ENCODE measurements at regions not wholly inside any gene's neighbourhood (a gene's known extent, or its start where the extent isn't known, plus 50 kb on each side); places are given as distances from the start of the nearest gene placed in this dataset.
"Not testable (repeated sequence)": the region's sequence is repeated elsewhere in the genome, so short reads cannot be mapped to it uniquely, and the experiment has no call there.

DNA sequence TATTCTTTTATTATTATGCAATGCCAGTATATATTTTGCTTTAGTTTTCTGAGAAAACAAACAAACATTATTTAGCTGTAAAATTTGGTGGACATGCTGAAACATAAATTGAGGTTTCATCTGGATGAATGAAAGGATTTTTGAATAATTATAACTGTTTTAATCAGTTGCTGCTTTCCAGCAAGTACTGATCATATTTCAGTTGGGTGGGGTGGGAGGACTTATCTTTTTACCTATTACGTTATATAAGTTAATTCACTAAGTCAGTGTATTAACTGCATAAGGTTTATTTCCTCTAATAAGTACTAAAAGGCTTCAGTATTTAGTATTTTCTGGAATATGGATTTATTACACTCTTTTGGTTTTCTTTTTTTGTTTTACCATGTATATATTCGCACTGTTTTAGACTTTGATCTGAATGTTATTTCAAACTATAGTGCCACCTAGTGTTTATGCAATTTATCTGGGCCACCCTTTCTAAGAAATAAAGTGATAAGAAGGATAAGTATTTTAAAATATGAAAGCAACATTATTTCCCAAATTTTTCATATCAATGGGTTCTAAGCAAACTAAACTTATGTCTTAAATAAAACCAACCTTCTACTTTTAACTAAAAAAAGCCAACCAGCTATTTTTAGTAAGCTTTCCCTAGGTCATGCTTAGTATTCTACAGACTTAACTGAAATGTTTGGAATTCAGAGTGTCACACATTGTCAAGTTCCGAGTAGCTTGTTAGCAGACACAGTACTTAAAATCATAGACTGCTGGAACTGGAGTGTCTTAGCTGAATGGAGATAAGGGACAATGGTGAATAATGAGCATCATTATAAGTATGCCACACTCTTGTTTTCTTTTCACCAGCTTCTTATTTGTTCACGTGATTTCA is 105.4 kb upstream of the MCHR2 start:
- no peak for DNase-seq (ENCODE audit: low read depth)

DNA sequence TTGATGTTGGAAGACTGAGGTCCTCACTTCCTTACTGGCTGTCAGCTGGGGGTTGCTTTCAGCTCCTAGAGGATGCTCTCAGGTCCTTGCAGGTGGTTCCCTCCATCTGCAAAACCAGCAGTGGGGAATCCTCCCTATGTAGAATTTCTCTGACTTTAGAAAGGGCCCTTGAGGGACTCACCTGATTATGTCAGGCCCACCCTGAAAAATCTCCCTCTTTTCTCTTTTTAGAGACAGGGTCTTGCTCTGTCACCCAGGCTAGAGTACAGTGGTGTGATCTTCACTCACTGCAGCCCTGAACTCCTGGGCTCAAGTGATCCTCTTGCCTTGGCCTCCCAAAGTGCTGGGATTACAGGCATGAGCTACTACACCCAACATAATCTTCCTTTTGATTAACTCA is 102.9 kb upstream of the MCHR2 start:
- DNase-seq (ENCODE audit: low read depth) = no peak

DNA sequence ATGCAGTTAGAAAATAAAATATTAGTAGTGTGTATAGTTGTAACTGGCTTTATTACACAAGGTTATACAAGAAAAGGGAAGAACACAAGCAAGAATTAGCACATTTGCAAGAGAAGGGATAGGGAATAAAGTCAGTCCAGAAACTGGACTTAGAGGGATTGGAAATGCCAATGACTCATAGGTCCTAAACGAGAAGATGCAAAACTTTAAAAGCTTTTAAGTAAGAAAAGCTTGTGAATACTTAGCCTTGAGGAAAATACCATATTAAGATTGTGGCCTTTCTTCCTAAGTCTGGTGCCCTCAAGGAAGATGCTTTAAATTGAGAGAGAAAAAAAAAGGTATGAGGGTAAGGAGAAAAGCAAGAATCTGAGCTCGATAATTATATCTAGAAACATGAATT is 102.3 kb upstream of the MCHR2 start:
- no peak for DNase-seq (ENCODE audit: low read depth)

DNA sequence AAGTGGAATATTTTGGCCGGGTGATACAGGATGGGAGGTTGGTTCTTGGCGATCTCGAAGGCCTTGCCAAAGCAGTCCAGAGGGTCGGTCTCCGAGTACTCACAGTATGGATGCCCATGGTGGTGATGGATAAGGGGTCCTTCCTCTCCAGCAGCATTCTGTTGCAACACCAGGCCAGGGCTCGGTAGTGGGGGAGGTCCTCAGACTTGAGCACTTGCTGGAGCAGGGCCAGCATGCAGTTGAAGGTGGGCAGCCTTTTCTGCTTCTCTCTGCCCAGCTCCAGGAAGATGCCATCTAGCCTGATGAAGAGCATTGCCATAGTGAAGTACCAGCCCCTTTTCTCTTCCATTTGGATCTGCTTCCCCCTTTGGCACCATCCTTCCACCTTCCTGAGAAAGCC is 99.4 kb upstream of the MCHR2 start:
- no peak for DNase-seq (ENCODE audit: low read depth)

DNA sequence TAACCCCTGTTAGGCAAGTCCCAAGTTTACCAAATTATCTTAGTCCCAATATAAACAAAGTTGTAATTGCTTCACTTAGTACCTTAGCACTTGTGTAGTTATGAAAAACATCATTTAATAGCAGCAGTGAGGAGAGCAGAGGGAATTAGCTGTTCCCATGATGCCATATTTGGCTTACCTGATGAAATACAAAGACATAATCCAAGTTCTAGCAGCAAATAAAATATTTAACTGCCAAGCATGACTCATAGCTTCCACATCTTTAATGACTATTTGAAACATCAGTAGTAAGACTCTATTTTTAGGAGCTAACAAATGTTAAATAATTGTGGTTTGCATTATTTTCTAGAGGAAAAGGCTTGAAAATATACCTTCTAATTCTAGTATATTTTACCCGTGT is 94.0 kb upstream of the MCHR2 start:
- DNase-seq (ENCODE audit: low read depth) = no peak

- DNase-seq (ENCODE audit: low read depth) = no peak
Observed at GRCh38 chr6:100084991-100085364, 91.0 kb upstream of the MCHR2 start.

- DNase-seq (ENCODE audit: low read depth) = no peak
Observed at GRCh38 chr6:100084316-100084990, 90.4 kb upstream of the MCHR2 start.

DNA sequence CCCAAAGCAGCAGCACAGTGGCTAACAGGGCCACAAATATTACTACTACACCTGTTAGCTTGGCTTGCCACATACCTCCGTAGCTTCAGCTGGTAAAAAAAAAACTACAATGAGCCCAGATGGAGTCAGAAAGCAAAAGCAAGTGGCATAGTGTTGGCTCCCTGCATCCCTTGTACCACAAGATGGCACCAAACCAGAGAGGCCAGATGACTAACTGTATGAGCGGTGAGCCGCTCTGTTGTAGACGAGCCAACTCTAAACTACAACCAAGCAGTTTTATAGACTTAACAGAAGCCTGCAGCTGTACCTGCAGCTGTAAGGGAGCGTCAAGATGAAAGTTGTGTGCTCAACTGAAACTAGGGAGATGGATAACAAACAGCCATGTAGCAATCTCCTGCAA is 84.5 kb upstream of the MCHR2 start:
- no peak for DNase-seq (ENCODE audit: low read depth)

DNA sequence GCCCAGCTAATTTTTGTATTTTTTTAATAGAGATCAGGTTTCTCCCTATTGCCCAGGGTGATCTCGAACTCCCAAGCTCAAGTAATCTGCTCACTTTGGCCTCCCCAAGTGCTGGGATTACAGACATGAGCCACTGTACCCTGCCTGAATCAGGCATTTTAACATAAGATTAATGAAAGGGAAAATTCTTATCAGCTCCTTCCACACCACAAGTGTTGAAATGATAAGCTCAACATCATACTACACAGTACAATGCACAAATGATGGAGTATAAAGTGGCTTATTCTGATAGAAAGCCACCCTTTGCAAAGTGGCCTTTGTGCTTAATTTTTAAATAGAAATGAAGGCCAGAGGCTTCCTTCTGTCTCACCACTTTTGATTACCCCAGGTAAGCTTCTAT is 71.3 kb upstream of the MCHR2 start:
- DNase-seq (ENCODE audit: low read depth) = no peak

- no peak for DNase-seq (ENCODE audit: low read depth)
Observed at GRCh38 chr6:100062621-100063020, 68.6 kb upstream of the MCHR2 start.

GRCh38 chr6:100057941-100058340 is 63.9 kb upstream of the MCHR2 start:
- no peak for DNase-seq (ENCODE audit: low read depth)

DNA sequence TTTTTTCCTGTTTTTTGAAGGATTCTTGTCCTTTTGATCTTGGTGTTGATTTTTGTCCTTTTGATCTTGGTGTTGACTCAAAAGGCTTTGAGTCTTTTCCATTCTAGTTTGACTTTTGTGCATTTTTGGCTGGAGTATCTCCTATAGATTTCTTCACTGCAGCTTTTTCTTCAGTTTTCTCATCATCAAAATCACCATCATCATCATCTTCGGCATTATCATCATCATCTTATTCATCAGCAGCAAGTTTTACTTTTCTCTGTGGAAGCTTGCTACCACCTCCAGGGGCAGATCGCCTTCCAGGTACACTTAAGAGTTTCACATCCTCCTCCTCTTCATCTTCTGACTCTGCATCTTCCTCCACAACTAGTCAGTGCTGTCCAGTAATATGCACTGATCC is 56.5 kb upstream of the MCHR2 start:
- no peak for DNase-seq (ENCODE audit: low read depth)

DNA sequence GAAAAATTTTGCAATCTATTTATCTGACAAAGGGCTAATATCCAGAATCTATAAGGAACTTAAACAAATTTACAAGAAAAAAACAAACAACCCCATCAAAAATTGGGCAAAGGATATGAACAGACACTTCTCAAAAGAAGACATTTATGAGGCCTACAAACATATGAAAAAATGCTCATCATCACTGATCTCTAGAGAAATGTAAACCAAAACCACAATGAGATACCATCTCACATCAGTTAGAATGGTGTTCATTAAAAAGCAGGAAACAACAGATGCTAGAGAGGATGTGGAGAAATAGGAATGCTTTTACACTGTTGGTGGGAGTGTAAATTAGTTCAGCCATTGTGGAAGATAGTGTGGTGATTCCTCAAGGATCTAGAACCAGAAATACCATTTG is 49.9 kb upstream of the MCHR2 start:
- DNase-seq (ENCODE audit: low read depth) = not testable (repeated sequence)

Data from forelimb muscle (tissue), 1 donor.